NT2/D1 (cell line): ENCODE measurements at regions not wholly inside any gene's neighbourhood (a gene's known extent, or its start where the extent isn't known, plus 50 kb on each side); places are given as distances from the start of the nearest gene placed in this dataset.

Experiments used
- DNase-seq: peaks from one replicate; pipeline ENCODE4 v3.0.0-alpha.2; 2011; ENCODE audit warnings: low read depth, low spot score
- H3K27me3 ChIP-seq: 2 replicates; pipeline ENCODE4 v1.6.0; 2011; ENCODE audit warnings: mild to moderate bottlenecking; ENCODE audit not compliant: insufficient read length, insufficient read depth
- H3K36me3 ChIP-seq: 2 replicates; pipeline ENCODE4 v1.6.1; 2011; ENCODE audit warnings: mild to moderate bottlenecking, low read length, mixed read lengths; ENCODE audit not compliant: insufficient read depth, insufficient read length
- H3K4me1 ChIP-seq: 2 replicates; pipeline ENCODE4 v1.5.1; 2011; ENCODE audit not compliant: insufficient read depth, insufficient read length
- H3K4me3 ChIP-seq: 2 replicates; pipeline ENCODE4 v1.5.1; 2011; ENCODE audit warnings: low read depth; ENCODE audit not compliant: insufficient read length
- H3K9ac ChIP-seq: 2 replicates; pipeline ENCODE4 v1.6.0; 2011; ENCODE audit warnings: low read depth; ENCODE audit not compliant: insufficient read length
- H3K9me3 ChIP-seq: 2 replicates; pipeline ENCODE4 v1.5.1; 2011; ENCODE audit warnings: mild to moderate bottlenecking, low read length; ENCODE audit not compliant: insufficient read depth
- SUZ12 ChIP-seq: IDR thresholded peaks from 2 replicates; pipeline ENCODE4 v1.6.1; 2011; ENCODE audit not compliant: insufficient read length, insufficient read depth; ENCODE audit errors: extremely low read depth
- YY1 ChIP-seq: IDR thresholded peaks from 2 replicates; pipeline ENCODE4 v1.6.1; 2011; ENCODE audit not compliant: insufficient read length, insufficient read depth
- ZNF274 ChIP-seq: IDR thresholded peaks from 2 replicates; pipeline ENCODE4 v1.6.1; 2011; ENCODE audit warnings: mild to moderate bottlenecking, low read depth, low read length

DNA sequence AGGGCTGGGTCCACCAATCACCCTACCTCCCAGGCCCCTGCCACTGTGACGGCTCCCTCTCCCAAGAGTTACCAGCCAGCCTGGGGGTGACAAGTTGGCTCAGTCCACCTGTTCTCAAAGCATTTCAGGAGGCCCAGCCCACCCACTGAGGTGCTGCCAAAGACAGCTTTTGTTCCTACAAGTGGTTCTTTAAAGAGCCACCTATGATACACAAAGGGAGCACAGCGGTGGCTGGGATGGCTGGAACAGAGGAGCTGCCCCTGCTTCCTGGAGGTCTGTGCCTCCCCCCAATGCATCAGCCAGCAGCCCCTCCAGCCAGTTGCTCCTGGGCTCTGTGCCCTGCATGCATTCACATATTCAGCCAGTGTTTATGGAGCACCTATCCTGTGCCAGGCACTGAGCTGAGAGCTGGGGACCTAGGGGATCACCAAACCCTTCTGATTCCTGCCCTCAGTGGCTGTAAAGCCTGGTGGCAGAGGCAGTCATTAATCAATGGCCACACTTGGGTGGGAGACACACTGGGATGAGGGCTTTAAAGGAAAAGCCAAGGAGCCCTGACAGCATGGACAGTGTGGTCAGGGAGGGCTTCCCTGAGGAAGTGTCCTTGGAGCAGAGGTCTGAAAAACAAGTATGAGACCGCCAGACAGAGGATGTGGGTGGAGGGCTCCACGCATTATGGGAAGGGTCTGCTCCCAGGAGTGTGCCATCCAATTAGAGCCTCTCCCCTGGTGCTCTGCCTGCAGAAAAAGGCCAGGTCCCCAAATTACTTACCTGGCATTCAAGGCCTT, 107.1 kb upstream of the LINGO1 start:
- no peak overlapping the region for H3K4me3 ChIP-seq
- peak; percentile 94 for DNase-seq
- no peak for TF ChIP-seq ZNF274
- TF ChIP-seq SUZ12, result no peak
- no peak for TF ChIP-seq YY1
- H3K9me3 ChIP-seq, result no peaks in the 10 kb centered on the region
- peaks cover 29% of the 10 kb centered on the region for H3K4me1 ChIP-seq
- no peak overlapping the region for H3K9ac ChIP-seq
- no peaks in the 10 kb centered on the region for H3K36me3 ChIP-seq
- peaks cover 95% of the 10 kb centered on the region for H3K27me3 ChIP-seq

DNA sequence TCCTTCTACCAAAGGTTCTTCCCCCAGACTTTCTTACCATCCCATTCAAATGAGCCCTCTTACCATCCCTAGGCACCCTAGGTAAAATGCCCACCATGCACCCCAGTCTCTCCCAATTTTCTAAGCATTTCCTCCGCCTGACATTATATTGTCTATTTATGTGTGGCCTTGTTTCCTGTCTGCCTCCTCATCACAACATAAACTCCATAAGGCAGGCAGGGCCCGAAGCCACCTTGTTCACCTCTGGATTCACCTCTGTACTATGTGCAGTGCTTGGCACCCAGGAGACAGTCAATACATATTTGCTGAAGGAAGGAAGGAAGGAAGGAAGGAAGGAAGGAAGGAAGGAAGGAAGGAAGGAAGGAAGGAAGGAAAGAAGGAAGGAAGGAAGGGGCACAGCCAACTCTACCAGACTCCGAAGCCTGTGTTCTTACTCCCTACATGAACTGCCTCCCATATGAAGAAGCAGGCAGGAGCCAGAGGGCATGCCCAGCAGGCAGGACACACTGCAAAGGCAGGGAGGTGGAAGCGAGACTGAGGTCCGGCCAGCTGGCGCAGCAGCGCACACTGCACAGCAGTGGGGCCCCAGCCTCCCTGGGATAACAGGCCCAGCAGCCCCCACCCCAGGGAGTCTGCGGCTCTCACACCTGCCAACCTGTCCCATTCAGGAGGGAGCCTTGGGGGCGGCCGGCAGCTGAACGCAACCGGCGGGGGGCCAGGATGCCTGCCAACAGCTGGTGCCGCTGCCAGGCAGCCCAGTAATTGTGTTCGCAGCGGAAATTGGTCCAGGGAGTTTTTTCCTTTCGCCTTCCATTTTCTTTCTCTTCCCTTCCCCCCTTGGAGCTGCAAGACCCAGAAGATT, 106.0 kb upstream of the LINGO1 start:
- peaks cover 26% of the 10 kb centered on the region for H3K4me1 ChIP-seq
- no peak overlapping the region for H3K9ac ChIP-seq
- no peak overlapping the region for H3K4me3 ChIP-seq
- H3K36me3 ChIP-seq, result no peaks in the 10 kb centered on the region
- no peak for TF ChIP-seq YY1
- TF ChIP-seq ZNF274, result no peak
- TF ChIP-seq SUZ12, result no peak
- H3K27me3 ChIP-seq, result peaks cover 96% of the 10 kb centered on the region
- no peaks in the 10 kb centered on the region for H3K9me3 ChIP-seq
- DNase-seq, result no peak

DNA sequence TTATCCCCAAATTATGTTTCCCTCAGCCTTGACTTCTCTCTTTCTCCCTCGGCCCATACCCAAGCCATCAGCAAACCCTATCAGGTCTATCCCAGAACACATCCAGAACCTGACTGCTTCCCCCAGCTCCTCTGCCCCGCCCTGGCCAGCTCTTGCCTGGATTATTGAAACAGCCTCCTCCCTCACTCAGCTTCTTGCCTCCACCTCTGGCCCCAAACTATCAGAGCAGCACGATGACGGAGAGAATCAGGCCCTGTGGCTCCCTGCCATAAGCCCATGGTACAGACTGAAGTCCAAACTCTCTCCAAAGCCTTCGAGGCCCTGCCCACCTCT, 105.3 kb upstream of the LINGO1 start:
- TF ChIP-seq SUZ12 (no peak), YY1 (no peak), ZNF274 (no peak)
- Histone ChIP-seq H3K27me3 (peaks cover 96% of the 10 kb centered on the region), H3K9me3 (no peaks in the 10 kb centered on the region), H3K9ac (no peak overlapping the region), H3K36me3 (no peaks in the 10 kb centered on the region), H3K4me1 (peaks cover 26% of the 10 kb centered on the region), H3K4me3 (no peak overlapping the region)
- no peak for DNase-seq

DNA sequence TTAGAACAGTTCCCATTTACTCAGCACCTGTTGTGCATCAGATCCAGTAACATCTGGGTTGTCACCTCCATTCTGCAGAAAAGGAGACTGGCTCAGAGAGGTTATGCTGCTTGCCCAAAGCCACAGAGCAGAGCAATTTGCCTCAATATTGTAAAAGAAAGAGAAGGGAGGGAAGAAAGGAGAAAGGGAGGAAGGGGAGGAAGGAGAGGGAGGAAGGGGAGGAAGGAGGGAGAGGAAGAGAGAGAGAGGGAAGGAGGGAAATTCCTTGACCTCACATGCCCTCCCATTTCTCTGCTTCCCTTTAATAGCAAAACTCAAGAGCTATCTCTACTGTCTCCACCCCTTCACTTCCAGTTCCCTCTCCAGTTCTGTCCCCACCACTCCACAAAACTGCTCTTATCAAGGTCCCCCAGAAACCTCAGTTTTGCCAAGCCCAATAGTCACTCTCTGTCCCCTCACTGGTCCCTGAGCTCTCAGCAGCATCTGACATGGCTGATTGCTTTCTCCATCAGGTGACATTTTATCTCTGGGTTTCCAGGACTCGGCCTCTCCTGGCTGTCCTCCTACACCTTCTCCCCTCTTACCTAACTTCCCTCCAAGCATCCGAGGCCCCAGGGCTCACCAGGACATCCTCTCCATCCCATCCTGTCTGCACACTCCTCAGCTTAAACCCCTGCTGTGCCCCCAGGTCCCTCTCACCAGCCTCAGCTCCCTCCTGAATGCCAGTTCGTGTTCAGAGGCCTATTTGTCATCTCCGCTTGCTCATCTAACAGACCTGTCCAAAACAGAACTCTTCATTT, 104.7 kb upstream of the LINGO1 start:
- Histone ChIP-seq H3K4me1 (peaks cover 26% of the 10 kb centered on the region), H3K9ac (no peak overlapping the region)
- no peak for DNase-seq

DNA sequence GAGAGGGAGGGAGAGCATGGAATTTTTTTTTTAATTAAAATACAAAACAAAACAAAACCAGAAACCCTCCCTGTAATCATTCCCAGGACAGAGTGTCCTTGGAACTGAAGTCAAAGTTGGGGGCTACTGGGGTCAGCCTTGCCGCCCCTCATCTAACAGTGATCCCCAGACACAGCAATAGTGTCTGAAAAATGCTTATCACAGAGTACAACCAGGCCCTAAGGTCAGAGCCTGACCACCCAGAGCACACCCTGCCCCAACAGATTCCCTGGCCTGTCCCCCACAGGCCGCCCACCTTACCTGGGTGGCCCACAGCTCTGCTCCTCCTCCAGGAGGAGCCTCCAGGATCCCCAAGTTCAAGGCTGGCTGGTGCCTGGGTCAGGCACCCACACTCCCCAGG, 101.6 kb upstream of the LINGO1 start:
- peaks cover 85% of the 10 kb centered on the region for H3K27me3 ChIP-seq
- no peak overlapping the region for H3K9ac ChIP-seq
- H3K9me3 ChIP-seq, result no peaks in the 10 kb centered on the region
- no peak for DNase-seq
- H3K4me3 ChIP-seq, result no peak overlapping the region
- peaks cover 12% of the 10 kb centered on the region for H3K4me1 ChIP-seq
- TF ChIP-seq SUZ12 (no peak), YY1 (no peak), ZNF274 (no peak)
- H3K36me3 ChIP-seq, result no peaks in the 10 kb centered on the region

More for the DNA sequence above, 104.7 kb upstream of the LINGO1 start:
- no peak for TF ChIP-seq ZNF274
- no peak for TF ChIP-seq YY1
- TF ChIP-seq SUZ12, result no peak
- Histone ChIP-seq H3K36me3 (no peaks in the 10 kb centered on the region), H3K9me3 (no peaks in the 10 kb centered on the region), H3K27me3 (peaks cover 93% of the 10 kb centered on the region), H3K4me3 (no peak overlapping the region)

DNA sequence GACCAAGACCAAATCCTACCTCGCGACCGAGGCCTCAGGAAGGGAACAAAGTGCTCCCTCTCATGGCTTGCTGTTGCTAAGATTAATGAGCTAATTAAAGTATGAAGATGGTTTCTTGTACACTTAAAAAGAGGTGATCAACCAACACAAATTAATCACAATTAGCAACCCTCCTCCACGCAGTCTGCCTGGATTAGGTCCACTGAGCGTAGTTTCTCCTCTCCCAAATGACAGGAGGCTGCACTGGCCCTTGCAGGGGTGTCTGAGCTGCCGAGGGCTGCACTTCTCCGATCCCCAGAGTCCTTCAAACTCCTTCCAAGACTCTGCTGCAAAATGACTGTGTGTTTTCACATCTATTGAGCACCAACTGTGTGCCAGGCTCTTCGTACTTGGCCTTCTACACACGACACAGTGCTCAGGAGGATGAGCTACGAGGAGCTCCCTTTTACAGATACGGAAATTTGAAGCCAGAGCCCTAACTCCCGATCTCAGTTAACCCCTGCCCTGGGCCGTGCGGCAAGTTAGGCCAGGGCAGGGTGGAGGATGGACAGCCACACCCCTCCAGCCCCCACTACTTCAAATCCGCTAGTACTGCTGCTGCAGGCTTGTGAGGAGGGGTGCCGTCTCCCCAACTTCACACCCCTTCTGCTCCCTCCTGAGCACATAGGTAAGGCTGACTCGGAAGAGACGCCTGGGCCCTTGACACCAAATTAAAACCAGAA, 101.0 kb upstream of the LINGO1 start:
- no peak overlapping the region for H3K9ac ChIP-seq
- H3K9me3 ChIP-seq, result no peaks in the 10 kb centered on the region
- no peaks in the 10 kb centered on the region for H3K36me3 ChIP-seq
- peaks cover 14% of the 10 kb centered on the region for H3K4me1 ChIP-seq
- peaks cover 84% of the 10 kb centered on the region for H3K27me3 ChIP-seq
- no peak overlapping the region for H3K4me3 ChIP-seq
- no peak for TF ChIP-seq ZNF274
- no peak for TF ChIP-seq SUZ12
- no peak for TF ChIP-seq YY1
- no peak for DNase-seq

DNA sequence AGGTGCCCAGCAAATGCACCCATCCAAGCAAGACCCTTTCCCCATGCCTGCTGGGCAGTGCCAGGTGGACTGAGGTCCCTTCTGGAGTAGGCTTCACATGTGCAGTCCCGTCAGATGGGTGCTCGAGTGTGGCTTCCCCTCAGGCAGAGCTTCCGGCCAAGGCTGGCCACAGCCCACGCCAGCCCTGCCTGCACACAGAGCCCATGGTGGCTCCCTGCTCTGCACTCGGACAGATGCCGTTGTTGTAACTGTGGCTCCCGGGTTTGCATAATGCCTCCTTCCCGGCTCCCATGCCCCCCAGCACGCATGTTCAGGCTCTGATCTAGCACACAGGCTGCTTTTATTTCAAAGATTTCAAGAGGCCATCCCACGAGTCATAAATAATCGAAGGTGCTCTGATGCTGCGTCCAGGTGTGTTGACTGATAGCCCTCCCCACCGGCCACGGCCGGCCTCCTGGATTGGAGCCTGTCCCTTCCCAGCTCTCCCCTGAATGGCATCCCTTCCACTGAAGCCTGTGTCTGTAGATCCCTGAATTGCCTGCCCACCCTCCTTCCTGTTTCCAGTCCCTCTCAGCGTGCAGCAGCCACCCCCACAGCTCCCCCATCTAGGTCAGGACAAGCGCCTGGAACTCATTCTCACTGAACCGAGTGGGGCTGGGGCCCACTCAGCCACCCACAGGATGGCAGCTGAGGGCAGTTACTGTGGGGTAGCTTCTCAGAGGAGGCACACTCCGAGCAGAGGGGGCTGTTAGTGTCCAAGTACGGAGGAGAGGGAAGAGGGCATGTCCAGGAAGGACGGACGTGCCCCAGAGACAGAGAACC, 100.0 kb upstream of the LINGO1 start:
- Histone ChIP-seq H3K4me3 (no peak overlapping the region), H3K4me1 (peaks cover 11% of the 10 kb centered on the region), H3K9me3 (no peaks in the 10 kb centered on the region), H3K9ac (no peak overlapping the region), H3K36me3 (no peaks in the 10 kb centered on the region), H3K27me3 (peaks cover 74% of the 10 kb centered on the region)
- no peak for TF ChIP-seq SUZ12
- no peak for TF ChIP-seq ZNF274
- TF ChIP-seq YY1, result no peak
- no peak for DNase-seq
